CD4-positive, alpha-beta T cell treated with Interleukin-6 for 4 hours (primary cell): ENCODE measurements at regions not wholly inside any gene's neighbourhood (a gene's known extent, or its start where the extent isn't known, plus 50 kb on each side); places are given as distances from the start of the nearest gene placed in this dataset.
"Not testable (repeated sequence)": the region's sequence is repeated elsewhere in the genome, so short reads cannot be mapped to it uniquely, and the experiment has no call there.

Experiments
- DNase-seq: peaks from one replicate; pipeline ENCODE4 v3.0.0-alpha.2; 2020; ENCODE audit warnings: mixed read lengths

DNA sequence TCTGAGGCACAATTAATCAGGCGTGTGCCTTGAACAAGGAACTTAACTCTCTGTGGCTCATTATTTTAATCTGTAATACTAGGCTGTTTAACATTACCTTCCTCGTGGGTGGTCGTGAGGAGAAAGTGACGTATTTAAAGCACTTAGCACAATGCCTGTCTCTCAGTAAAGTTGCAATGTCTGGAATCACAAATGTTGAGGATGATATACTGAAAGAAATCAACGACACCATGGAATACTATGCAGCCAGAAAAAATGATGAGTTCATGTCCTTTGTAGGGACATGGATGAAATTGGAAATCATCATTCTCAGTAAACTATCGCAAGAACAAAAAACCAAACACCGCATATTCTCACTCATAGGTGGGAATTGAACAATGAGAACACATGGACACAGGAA, 1320.0 kb upstream of the TMEM132C start:
- DNase-seq = not testable (repeated sequence)

DNA sequence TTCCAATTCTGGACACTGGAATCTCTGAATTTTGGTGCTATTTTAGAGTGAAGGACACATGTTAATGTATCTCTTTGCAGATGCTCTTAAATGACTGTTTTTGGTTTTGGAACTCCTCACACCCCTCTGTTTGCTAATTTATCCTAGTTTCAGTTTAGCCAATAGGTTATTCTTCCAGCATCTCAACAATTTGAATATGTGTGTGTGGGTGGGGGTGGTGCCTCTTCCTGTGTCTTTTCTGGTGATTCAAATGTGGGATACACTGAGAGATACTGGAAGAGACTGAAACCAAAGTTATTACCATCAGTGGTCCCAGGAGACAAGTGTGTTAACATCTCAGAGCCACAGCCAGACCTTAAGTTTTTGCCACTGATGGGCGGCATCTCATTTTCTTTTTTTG, 1317.4 kb upstream of the TMEM132C start:
- no peak for DNase-seq

DNA sequence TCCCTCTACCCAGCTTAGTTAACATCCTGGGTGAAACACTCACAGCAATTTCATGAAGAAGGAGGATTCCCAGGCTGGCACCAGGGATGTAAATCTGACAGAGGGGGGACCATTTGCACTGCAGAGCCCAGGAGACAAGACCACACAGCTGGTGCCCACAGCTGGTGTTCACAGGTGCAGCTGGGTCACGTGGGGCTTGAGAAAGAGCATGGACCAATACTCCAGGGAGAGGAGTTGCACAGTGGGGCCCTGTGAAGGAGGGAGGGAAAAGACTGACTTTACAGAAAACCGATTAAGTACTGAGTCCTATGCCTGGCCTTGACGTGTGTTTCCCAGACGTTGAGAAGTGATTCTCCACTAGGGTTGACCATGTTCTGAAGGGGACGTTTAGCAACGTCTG, 1316.7 kb upstream of the TMEM132C start:
- DNase-seq = no peak

DNA sequence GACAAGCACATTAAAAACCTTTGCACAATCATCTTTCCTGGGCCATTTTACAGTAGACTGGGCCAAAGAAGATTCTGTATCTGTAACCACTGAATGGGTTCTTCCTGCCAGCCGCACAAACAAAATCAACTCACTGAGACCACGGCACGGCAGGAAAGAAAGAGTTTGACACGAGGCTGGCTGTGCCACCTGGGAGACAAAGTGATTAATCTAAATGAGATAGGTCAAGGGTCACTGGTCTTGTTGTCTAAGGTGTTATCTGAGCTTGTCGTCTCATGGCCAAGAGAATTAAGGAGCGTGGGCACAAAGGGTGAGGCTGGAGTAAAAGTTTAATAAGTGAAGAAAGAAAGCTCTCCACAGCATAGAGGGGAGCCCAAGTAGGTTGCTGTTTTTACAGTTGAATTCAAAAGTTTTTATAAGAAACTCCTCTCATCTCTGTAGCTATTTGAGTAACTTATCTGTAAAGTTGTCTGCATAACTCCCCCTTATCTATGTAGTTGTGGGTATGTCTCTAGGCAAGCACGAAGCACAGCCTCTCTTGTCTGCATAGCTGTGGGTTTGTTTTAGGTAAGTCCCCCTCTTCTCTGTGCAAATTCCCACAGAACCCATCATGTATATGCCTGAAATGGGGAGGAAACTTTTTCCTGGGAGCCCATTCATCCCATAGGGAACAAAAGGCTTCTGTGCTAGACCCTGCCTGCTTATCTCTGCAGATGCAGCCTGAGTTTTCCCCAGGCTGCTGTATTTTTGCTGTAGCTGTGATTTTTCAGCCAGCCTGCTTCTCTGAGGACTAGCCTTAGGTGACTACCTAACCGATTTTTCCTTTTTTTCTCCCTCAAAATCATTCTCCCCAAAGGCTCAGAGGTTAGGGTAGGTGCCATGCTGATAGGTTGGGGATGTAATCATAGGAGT, 1314.6 kb upstream of the TMEM132C start:
- DNase-seq = no peak

DNA sequence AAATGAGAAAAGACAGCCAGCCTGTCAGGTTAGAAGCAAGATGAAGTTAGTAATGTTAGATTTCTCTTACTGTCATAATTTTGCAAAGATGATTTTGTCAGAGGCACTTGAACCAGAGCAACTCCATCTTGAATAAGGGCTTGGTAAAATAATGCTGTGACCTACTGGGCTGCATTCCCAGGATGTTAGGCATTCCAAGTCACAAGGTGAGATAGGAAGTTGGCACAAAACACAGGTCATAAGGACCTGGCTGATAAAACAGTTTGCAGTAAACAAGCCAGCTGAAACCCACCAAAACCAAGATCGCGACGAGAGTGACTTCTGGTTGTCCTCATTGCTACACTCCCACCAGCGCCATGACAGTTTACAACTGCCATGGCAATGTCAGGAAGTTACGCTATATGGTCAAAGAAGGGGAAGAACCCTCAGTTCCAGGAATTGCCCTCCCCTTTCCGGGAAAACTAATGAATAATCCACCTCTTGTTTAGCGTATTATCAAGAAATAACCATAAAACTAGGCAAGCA, 1313.5 kb upstream of the TMEM132C start:
- DNase-seq = no peak

DNA sequence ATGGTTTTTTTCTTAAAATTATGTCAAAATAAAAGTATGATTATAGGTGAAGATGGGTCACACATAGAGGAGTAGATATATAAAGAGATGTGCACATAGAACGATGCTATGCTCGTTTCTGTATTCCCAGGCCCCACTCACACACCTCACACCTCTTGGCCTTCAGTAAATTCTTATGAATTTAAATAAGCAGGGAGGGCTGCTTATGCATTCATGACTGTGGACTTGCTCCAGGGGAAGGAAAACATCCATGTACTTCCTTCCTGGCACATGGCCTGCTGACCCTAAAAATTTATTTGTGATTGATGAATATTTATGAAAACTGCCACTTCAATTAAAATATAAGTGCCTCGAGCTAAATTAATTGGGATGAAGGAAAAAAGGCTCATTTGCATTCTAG, 1306.7 kb upstream of the TMEM132C start:
- no peak for DNase-seq

DNA sequence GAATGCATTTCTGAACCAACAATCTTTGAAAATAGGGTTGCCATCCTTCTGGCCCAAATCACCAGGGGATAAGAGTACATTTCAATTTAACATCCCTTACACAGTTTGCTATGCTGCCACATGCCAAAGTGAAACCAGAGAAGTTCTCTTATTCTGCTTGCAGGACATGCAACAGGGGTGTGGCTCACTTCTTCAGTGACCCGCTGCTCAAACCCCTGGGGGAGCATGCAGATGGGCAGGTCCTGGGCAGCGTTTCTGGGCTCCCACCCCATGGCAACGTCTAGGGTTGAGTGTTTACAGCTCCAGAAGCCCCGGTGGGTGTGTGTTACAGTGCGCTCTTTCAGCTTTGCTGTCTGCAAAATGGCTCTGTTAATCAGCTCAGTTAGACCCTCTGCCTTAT, 1306.3 kb upstream of the TMEM132C start:
- DNase-seq = no peak

DNA sequence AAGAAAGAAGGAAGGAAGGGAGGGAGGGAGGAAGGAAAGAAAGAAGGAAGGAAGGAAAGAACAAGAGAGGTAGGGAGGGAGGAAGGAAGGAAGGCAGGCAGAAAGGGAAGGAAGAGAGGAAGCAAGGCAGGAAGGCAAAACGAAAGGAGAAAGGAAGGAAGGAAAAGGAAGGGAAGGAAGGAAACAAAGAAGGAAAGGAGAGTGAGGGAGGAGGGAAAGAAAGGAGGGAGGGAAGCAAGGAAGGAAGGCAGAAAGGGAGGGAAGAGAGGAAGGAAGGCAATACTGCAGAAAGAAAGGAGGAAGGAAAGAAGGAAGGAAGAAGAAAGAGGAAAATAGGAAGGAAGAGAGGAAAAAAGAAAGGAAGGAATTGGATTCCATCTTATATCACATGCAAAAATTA, 1303.1 kb upstream of the TMEM132C start:
- no peak for DNase-seq

DNA sequence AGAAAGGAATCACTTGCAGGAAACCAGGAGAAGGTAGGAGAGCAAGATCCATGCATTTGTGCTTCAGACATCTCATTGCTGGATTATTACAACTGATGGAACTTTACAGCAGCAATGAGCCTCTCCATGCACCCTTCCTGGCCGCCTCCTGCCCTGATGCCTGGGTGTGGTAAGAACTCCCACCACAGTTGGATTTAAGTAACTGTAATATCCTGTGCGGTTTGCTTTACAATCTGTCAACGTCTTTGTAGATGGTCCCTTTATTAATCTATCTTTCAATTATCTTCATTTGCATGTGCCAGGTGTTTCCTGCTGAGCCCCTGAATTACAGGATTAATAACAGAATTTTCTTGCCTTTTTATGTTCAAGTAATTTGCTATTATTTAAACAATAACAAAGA, 1300.5 kb upstream of the TMEM132C start:
- no peak for DNase-seq

DNA sequence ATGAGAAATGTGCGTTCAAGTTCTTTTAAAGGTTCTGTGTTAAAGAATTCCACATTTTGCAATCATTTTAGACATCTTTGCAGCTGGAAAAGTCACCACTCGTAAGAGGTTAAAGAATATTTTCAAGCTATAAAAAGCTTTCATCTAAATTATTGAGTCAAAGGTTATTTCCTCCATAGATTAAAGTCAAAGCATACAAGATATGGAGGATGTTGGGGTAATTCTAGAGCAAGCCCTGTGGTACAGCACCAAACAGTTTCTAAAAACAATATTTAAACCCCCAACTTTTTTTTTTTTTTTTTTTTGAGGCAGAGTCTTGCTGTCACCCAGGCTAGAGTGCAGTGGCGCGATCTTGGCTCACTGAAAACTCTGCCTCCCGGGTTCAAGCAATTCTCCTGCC, 1299.8 kb upstream of the TMEM132C start:
- DNase-seq = no peak

DNA sequence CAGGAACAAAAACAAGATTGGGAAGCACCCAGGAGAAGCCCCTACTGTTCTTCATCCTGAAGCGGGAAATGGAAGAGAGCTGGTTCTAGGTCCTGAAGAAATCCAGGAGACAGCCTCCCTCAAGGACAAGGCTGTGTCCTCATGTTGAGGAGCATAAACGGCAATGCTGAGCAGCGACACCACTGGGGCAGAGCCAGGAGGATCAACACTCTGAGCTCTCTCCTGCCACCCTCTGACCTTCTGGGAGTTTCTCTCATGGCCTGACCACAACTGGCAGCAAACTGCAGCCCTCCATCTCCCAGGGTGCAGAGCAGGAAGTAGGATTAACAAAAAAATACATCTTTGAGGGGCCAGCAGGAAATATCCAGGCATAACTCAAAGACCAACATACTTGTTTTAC, 1292.2 kb upstream of the TMEM132C start:
- DNase-seq = no peak

DNA sequence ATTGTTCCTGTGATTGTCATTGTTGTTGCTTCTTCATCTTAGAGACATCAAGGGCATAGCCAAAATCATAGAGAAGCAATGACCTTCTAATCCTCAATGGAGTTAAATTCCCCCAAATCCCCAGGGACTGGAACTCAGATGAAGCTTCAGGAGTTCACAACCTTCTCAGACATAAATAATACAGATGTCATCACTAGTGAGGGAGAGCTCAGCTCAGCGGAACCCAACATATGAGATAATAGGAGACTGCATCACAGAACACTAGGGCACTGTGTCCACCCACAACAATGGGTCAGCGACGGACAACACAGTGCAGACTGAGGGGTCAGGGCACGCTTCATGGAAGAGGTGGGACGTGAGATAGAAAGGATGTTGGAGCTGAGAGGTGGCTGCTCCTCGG, 1290.4 kb upstream of the TMEM132C start:
- DNase-seq = no peak

DNA sequence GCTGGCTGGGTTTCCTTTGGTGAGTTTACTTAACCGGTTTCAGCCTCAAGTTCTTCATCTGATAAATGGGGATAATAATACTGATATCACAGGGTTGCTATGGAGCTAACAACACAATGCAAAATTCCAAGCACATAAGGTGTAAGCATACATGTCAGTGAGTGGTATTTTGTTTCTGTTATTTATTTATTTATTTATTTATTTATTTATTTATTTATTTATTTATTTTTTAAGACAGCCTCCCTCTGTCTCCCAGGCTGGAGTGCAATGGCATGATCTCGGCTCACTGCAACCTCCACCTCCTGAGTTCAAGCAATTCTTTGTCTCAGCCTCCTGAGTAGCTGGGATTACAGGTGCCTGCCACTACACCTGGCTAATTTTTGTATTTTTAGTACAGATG, 1287.4 kb upstream of the TMEM132C start:
- DNase-seq = not testable (repeated sequence)

DNA sequence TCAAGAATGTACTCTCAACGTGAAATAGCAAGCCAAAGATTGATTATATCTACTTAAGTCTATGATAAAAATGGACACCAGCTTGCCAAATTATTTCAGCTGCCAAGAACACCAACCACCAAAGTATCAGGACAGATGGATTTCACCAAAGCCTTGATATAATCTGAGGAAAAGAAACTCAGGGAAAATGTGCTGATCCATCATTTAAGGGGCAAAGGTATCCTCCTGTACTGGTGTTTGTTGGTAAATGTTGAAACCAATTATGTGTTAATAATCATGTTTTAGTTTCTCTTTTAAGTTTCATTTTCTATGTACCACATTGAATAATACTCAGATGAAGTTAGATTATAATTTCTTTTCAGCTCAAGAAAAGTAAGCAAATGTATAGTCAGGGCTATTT, 1284.3 kb upstream of the TMEM132C start:
- DNase-seq = no peak

DNA sequence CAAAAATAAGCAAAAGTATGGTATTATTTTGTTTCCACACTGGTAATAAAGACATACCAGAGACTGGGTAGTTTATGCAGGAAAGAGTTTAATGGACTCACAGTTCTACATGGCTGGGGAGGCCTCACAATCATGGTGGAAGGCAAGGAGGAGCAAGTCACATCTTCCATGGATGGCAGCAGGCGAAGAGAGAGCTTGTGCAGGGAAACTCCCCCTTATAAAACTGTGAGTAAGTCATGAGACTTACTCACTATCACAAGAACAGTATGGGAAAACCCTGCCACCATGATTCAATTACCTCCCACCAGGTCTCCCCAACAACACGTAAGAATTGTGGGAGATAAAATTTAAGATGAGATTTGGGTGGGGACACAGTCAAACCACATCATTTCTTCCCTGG, 1283.2 kb upstream of the TMEM132C start:
- not testable (repeated sequence) for DNase-seq

DNA sequence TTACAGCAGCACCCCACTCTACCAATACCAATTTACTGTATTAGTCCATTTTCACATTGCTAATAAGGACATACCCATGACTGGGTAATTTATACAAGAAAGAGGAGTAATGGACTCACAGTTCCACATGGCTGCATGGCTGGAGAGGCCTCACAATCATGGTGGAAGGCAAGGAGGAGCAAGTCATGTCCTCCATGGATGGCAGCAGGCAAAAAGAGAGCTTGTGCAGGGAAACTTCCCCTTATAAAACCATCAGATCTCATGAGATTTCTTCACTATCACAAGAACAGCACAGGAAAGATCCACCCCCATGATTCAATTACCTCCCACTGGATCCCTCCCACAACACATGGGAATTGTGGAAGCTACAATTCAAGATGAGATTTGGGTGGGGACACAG, 1281.3 kb upstream of the TMEM132C start:
- not testable (repeated sequence) for DNase-seq

DNA sequence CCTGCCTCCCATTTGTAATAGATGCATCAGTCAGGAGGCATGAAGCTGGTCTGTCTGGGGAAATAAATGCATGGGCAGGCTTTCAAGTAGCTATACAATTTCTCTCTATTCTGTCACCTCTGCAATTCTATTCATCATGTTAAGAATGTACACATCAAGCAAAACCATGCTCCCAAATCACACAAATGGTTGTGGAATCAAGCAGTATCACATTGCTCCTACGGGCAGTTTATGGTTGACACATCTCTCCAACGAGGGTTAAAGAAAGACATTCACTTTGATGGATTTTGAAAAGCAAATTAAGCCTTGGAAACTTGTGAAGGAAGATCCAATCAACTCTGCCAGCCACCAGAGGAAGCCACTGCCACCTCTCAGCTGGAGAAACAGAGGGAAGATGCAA, 1277.4 kb upstream of the TMEM132C start:
- DNase-seq = no peak

DNA sequence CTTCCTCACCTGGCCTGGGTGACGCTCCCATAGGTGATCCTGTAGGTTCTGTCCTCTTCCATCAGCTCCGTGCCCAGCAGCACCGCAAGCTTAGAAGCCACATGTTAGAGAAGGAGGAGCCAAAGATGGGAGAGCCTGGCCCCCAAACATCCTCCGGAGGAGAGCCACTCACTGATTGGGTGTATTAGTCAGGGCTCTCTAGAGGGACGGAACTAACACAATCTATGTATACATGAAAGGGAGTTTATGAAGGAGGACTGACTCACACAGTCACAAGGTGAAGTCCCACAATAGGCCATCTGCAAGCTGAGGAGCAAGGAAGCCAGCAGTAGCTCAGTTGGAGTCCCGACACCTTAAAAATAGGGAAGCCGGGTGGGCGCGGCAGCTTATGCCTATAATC, 1273.1 kb upstream of the TMEM132C start:
- no peak for DNase-seq

DNA sequence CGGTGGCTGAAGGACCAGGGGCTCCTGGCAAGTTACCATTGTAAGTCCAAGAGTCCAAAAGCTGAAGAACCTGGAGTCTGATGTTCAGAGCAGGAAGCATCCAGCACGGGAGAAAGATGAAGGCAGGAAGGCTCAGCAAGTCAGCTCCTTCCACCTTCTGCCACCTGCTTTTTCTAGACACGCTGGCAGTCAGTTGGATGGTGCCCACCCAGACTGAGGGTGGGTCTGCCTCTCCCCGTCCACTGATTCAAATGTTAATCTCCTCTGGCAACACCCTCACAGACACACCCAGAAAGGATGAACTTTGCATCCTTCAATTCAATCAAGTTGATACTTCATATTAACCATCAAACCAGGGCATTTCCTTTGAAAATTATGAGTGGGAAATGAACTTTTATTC, 1272.4 kb upstream of the TMEM132C start:
- DNase-seq = no peak

DNA sequence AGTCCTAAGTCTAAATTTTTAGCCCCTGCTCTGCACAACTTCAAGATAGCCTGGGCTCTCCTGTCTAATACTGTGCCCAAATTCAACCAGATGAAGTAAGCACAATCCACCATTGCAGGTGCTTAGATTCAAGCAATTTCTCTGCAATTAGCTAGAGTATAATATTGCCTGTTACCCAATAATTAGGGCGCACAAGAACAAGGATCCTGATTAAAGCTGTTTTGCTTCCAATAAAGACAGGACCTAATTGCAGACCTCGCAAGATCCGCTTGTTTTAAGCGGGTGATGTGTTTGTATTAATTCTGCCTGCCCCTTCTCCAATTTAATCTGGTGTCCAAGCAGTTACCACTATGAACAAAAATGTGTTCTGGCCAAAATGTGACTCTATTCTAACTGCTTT, 1268.9 kb upstream of the TMEM132C start:
- DNase-seq = no peak

DNA sequence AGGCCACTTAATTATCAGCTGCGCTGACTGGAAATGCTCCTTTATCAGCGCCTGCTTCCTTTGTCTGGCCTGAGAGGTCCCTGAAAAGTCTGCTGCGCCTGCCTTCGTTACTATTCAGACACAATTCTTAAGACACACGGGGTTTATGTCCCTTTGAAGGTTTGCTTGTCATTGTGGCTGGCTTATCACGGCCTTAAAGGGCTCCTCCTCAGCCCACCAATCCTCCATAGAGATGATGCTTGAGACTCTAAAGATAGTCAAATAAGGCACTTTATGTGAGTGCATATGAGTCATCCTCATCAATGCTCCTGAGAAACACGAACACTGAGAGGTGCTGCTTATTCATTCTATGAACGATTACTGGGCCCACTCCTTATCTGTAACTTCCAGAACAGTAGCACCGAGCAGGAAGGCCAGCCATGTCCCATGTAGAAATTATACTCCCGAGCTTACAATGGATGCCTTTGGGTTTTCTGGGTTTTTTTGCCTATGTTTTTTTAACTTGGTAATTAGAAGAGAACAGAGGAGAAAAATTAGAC, 1268.2 kb upstream of the TMEM132C start:
- no peak for DNase-seq

DNA sequence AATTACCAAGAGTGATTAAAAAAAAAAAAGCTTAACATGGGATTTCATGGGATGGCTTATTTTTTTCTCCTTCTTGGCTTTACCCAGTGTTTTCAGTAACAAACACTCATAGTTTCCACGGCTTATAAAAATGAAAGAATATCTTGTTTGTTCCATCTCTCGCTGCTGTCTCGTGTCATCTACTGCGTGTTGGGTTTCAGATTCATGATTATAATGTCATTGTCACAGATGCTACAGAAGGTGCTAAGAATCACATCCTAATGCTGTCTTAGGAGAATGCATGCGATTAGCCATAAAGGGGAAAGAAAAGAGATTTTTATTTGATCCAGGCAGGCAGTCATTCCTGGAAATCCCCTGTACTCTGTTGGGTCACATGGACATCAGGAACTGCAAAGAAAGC, 1267.6 kb upstream of the TMEM132C start:
- no peak for DNase-seq

DNA sequence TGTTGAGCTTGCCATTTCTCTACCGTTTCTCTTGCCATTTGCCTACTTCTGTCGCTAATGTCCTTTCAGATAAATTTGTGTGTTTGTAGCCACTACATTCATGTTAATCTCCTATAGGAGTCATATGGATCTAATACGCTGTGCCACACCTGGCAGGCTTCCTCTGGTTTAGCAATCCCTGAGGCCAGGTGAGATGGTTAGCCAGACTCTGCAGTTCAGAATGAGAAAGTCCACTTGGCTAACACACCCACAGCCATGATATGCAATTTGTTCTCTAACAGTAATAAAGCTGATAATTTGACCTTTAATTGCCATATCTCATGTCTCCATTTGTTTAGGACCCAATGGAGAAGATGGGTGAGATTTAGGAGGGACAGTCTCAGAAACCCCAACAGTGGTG, 1261.6 kb upstream of the TMEM132C start:
- DNase-seq = no peak

DNA sequence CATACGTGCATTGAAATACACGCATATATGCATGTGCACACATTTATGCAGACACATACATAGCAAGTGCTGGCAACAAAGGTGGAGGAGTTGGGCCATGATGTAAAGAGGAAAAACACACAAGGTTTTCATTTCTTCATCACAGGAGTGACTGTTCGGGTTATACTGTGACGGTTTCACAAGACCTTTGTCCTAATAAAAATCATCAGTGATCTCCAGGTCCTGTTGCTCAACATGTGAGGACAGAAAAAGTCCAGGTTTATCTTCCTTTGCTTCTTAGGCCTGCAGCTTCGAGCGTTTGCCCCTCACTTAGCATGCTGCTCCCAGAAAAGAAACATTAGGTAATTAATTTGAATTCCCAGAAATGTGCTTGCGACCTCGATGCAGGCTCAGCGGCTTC, 1260.0 kb upstream of the TMEM132C start:
- no peak for DNase-seq
